Panc1 (cell line): ENCODE measurements at regions not wholly inside any gene's neighbourhood (a gene's known extent, or its start where the extent isn't known, plus 50 kb on each side); places are given as distances from the start of the nearest gene placed in this dataset.

ENCODE experiments used
- ATAC-seq: fragments of 200-7000 bp; cut with Tn5 transposase; 2 replicates; pipeline ENCODE4 v1.9.1; 2020; ENCODE audit warnings: mild to moderate bottlenecking, moderate library complexity
- BruUV-seq: library from RNA; stranded (reverse); fragments of 400-500 nt; replicated peaks from 2 replicates; lab custom pipeline; 2021; lab: Mats Ljungman, UMichigan
- CTCF ChIA-PET: fragments of 300-600 bp; sonication (Branson Sonifier 250); formaldehyde crosslinking; loops from one replicate; lab custom pipeline; 2022; ENCODE audit warnings: antibody characterized with exemption; lab: Charles Lee
- POLR2A ChIA-PET: fragments of 300-600 bp; sonication (Branson Sonifier 250); formaldehyde crosslinking; loops from one replicate; lab custom pipeline; 2022; ENCODE audit warnings: antibody characterized with exemption; lab: Charles Lee
- DNase-seq: peaks from one replicate; pipeline ENCODE4 v3.0.0-alpha.2; 2010; ENCODE audit warnings: low read depth, low spot score
- H3K27ac ChIP-seq: 2 replicates; pipeline ENCODE4 v1.5.1; 2011; ENCODE audit warnings: mild to moderate bottlenecking, low read length, inconsistent platforms
- H3K27me3 ChIP-seq: fragments of 200-500 bp; sonication (Bioruptor generic); 2 replicates; pipeline ENCODE4 v1.6.0; 2014; ENCODE audit warnings: low read length, inconsistent platforms; ENCODE audit not compliant: control insufficient read depth, insufficient read depth
- H3K36me3 ChIP-seq: fragments of 200-500 bp; sonication (Bioruptor generic); 2 replicates; pipeline ENCODE4 v1.5.1; 2014; ENCODE audit warnings: inconsistent platforms, mild to moderate bottlenecking, low read length, moderate library complexity; ENCODE audit not compliant: control insufficient read depth, insufficient read depth
- H3K4me1 ChIP-seq: 2 replicates; pipeline ENCODE4 v1.5.1; 2011; ENCODE audit warnings: inconsistent platforms, mild to moderate bottlenecking, low read length, moderate library complexity; ENCODE audit not compliant: control insufficient read depth, insufficient read depth
- H3K4me3 ChIP-seq, 2 experiments: 2 replicates each; pipeline ENCODE4 v1.5.1; 2011 to 2012; ENCODE audit warnings: low read depth in 2 of 2, low read length in 2 of 2, mild to moderate bottlenecking in 2 of 2, inconsistent platforms in 1 of 2, moderate library complexity in 1 of 2
- H3K9me3 ChIP-seq: fragments of 200-500 bp; sonication (Bioruptor generic); 2 replicates; pipeline ENCODE4 v1.5.1; 2014; ENCODE audit warnings: low read depth, mild to moderate bottlenecking, inconsistent platforms, low read length, moderate library complexity; ENCODE audit not compliant: control insufficient read depth, insufficient read depth
- CTCF ChIP-seq: fragments of 450-650 bp; IDR thresholded peaks from 2 replicates; pipeline ENCODE4 v1.5.1; 2017; ENCODE audit warnings: mild to moderate bottlenecking
- POLR2AphosphoS5 ChIP-seq: IDR thresholded peaks from 2 replicates; pipeline ENCODE4 v1.6.1; 2012; ENCODE audit warnings: mild to moderate bottlenecking, low read depth, low read length, moderate library complexity
- REST ChIP-seq, 2 experiments: IDR thresholded peaks; 2 replicates each; pipeline ENCODE4 v1.6.1; 2011 to 2012; ENCODE audit warnings: low read depth in 2 of 2, control low read depth in 1 of 2, low read length in 1 of 2, mild to moderate bottlenecking in 1 of 2, moderate library complexity in 1 of 2; ENCODE audit not compliant: insufficient read depth in 1 of 2
- SIN3A ChIP-seq: IDR thresholded peaks from 2 replicates; pipeline ENCODE4 v1.6.1; 2012; ENCODE audit warnings: low read depth, mild to moderate bottlenecking, low read length, moderate library complexity, borderline replicate concordance; ENCODE audit not compliant: insufficient read depth
- TCF7L2 ChIP-seq: IDR thresholded peaks from 2 replicates; pipeline ENCODE4 v1.6.1; 2011; ENCODE audit warnings: mild to moderate bottlenecking, low read depth, low read length, inconsistent platforms
- in situ Hi-C: cut with HindIII; loops from 2 replicates; pipeline ENCODE4 v1.10.0; 2016; ENCODE audit warnings: low sequenced_read_pairs, low pct_unique_long_range_greater_than_20kb
- intact Hi-C: fragments of 100-400 bp; cut with micrococcal nuclease; formaldehyde crosslinking; loops from one replicate; pipeline ENCODE4 v1.10.0; 2022; ENCODE audit not compliant: unreplicated experiment

GRCh38 chr6:105644691-105645090, 241.8 kb upstream of the PREP start:
- Histone ChIP-seq H3K36me3 (no peaks in the 10 kb centered on the region), H3K27ac (no peak overlapping the region), H3K9me3 (no peaks in the 10 kb centered on the region), H3K4me1 (no peaks in the 10 kb centered on the region), H3K27me3 (no peaks in the 10 kb centered on the region), H3K4me3 (no peak overlapping the region)
- ChIA-PET CTCF (no interaction called here), POLR2A (no interaction called here)
- ATAC-seq (no peak), DNase-seq (no peak)
- in situ Hi-C loops (no loop called here), intact Hi-C loops (no loop called here)
- no peak for TF ChIP-seq REST (IDR thresholded peaks at IDR 0.05; ENCODE audit: insufficient read depth in 1 of 2, low read depth in 2 of 2, low read length in 1 of 2)
- BruUV-seq: no TSS peak

DNA sequence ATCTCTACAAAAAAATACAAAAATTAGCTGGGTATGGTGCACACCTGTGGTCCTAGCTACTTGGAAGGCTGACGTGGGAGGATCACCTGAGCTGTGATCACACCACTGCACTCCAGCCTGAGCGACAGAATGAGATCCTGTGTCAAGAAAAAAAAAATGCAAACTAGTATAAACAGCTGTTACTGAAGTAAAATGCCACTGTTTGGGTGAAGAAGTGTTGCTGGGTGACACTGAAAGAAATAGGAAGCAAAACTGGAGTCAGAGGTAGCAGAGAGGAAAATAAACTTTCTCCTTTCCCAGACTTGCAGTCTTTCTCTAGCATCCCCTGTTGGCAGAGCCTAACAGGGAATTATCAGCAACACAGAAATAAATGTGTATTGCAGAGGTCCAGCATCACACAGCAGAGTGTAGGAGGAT, 241.2 kb upstream of the PREP start:
- Histone ChIP-seq H3K4me1 (no peaks in the 10 kb centered on the region), H3K27me3 (no peaks in the 10 kb centered on the region), H3K4me3 (no peak overlapping the region), H3K36me3 (no peaks in the 10 kb centered on the region), H3K9me3 (no peaks in the 10 kb centered on the region), H3K27ac (no peak overlapping the region)
- BruUV-seq: no TSS peak
- intact Hi-C loops: no loop called here
- ATAC-seq: no peak
- CTCF ChIA-PET: no interaction called here
- in situ Hi-C loops: no loop called here
- TF ChIP-seq SIN3A (no peak), REST (IDR thresholded peaks at IDR 0.05; ENCODE audit: insufficient read depth in 1 of 2, low read depth in 2 of 2, low read length in 1 of 2) (no peak), TCF7L2 (no peak), CTCF (0 out of 2 replicates have a peak, but pooled peaks have one; percentile 20), POLR2AphosphoS5 (no peak)
- DNase-seq: no peak
- POLR2A ChIA-PET: no interaction called here
